GM23338 (cell line): ENCODE measurements at regions not wholly inside any gene's neighbourhood (a gene's known extent, or its start where the extent isn't known, plus 50 kb on each side); places are given as distances from the start of the nearest gene placed in this dataset.

Experiments
- ATAC-seq: fragments of 200-7000 bp; cut with Tn5 transposase; 3 replicates; pipeline ENCODE4 v1.9.1; 2020
- DNase-seq: peaks from one replicate; pipeline ENCODE4 v3.0.0-alpha.2; 2015; ENCODE audit warnings: low spot score
- H2AFZ ChIP-seq: fragments of 200-600 bp; sonication (generic); 2 replicates; pipeline ENCODE4 v1.8.0; 2016; ENCODE audit warnings: antibody characterized with exemption, mild to moderate bottlenecking, moderate library complexity
- H3F3A ChIP-seq: fragments of 200-600 bp; sonication (generic); replicated peaks from 2 replicates; pipeline ENCODE4 v1.8.0; 2017; ENCODE audit warnings: antibody characterized with exemption, mixed run types, low read depth
- H3K27ac ChIP-seq: fragments of 200-600 bp; sonication (generic); 2 replicates; pipeline ENCODE4 v1.6.1; 2016; ENCODE audit warnings: low read depth
- H3K27me3 ChIP-seq: fragments of 200-600 bp; sonication (generic); 2 replicates; pipeline ENCODE4 v1.8.0; 2016; ENCODE audit warnings: mild to moderate bottlenecking, mixed run types, moderate library complexity; ENCODE audit not compliant: insufficient read depth
- H3K36me3 ChIP-seq: fragments of 200-600 bp; sonication (generic); 2 replicates; pipeline ENCODE4 v1.8.0; 2016; ENCODE audit warnings: mild to moderate bottlenecking; ENCODE audit not compliant: insufficient read depth
- H3K4me1 ChIP-seq: fragments of 200-600 bp; sonication (generic); 2 replicates; pipeline ENCODE4 v1.8.0; 2016; ENCODE audit warnings: mild to moderate bottlenecking, moderate library complexity; ENCODE audit not compliant: insufficient read depth
- H3K4me2 ChIP-seq: fragments of 200-600 bp; sonication (generic); 2 replicates; pipeline ENCODE4 v1.7.1; 2017; ENCODE audit warnings: mixed run types
- H3K4me3 ChIP-seq: fragments of 200-600 bp; sonication (generic); 2 replicates; pipeline ENCODE4 v1.6.1; 2016; ENCODE audit warnings: mixed run types
- H3K79me2 ChIP-seq: fragments of 200-600 bp; sonication (generic); replicated peaks from 2 replicates; pipeline ENCODE4 v1.8.0; 2017; ENCODE audit warnings: mild to moderate bottlenecking; ENCODE audit not compliant: insufficient read depth
- H3K9me2 ChIP-seq: fragments of 200-600 bp; sonication (generic); 2 replicates; pipeline ENCODE4 v1.8.0; 2017; ENCODE audit not compliant: insufficient read depth
- H4K20me1 ChIP-seq: fragments of 200-600 bp; sonication (generic); replicated peaks from 2 replicates; pipeline ENCODE4 v1.8.0; 2017; ENCODE audit warnings: mild to moderate bottlenecking; ENCODE audit not compliant: insufficient read depth
- H3K27ac Mint-ChIP-seq: 2 replicates; pipeline ENCODE4 v1.8.0; 2020; ENCODE audit warnings: inconsistent platforms, mild to moderate bottlenecking, moderate library complexity, mixed read lengths
- H3K27me3 Mint-ChIP-seq: 3 replicates; pipeline ENCODE4 v1.8.0; 2022; ENCODE audit warnings: low read depth, mild to moderate bottlenecking, moderate library complexity, mixed read lengths, inconsistent platforms; ENCODE audit not compliant: insufficient read depth, poor library complexity
- H3K36me3 Mint-ChIP-seq: 3 replicates; pipeline ENCODE4 v1.8.0; 2021; ENCODE audit warnings: low read depth, mild to moderate bottlenecking, inconsistent platforms, moderate library complexity, mixed read lengths
- H3K4me1 Mint-ChIP-seq: 3 replicates; pipeline ENCODE4 v1.8.0; 2020; ENCODE audit warnings: mild to moderate bottlenecking, inconsistent platforms, mixed read lengths
- H3K4me3 Mint-ChIP-seq: 3 replicates; pipeline ENCODE4 v1.8.0; 2021; ENCODE audit warnings: moderate library complexity, mild to moderate bottlenecking, inconsistent platforms, mixed read lengths
- H3K9me3 Mint-ChIP-seq: 3 replicates; pipeline ENCODE4 v1.8.0; 2020; ENCODE audit warnings: moderate library complexity, mild to moderate bottlenecking, inconsistent platforms, mixed read lengths
- CREB1 ChIP-seq: fragments of 250-450 bp; sonication (Bioruptor Pico); IDR thresholded peaks from 2 replicates; pipeline ENCODE4 v1.5.0; 2020; ENCODE audit warnings: low read depth, mild to moderate bottlenecking, moderate library complexity
- CTCF ChIP-seq, 2 experiments: fragments of 200-600 bp in 1 of 2; sonication (generic) in 1 of 2; conservative IDR thresholded peaks; 2 replicates each; pipeline versions ENCODE4 v1.5.1 to v1.6.1; 2016 to 2017; ENCODE audit warnings: antibody characterized with exemption in 2 of 2, low read depth in 2 of 2, mild to moderate bottlenecking in 2 of 2, moderate library complexity in 1 of 2
- ETS1 ChIP-seq: IDR thresholded peaks from 2 replicates; pipeline ENCODE4 v1.6.1; 2016; ENCODE audit warnings: antibody characterized with exemption
- EZH2 ChIP-seq: fragments of 200-600 bp; sonication (generic); IDR thresholded peaks from one replicate; pipeline ENCODE4 v1.8.0; 2017; ENCODE audit warnings: antibody characterized with exemption, mild to moderate bottlenecking, low read depth; ENCODE audit not compliant: unreplicated experiment
- EZH2phosphoT487 ChIP-seq: fragments of 200-600 bp; sonication (generic); IDR thresholded peaks from one replicate; pipeline ENCODE4 v1.8.1; 2018; ENCODE audit warnings: antibody characterized with exemption; ENCODE audit not compliant: unreplicated experiment
- JUNB ChIP-seq: IDR thresholded peaks from one replicate; pipeline ENCODE4 v1.6.1; 2016; ENCODE audit warnings: antibody characterized with exemption; ENCODE audit not compliant: unreplicated experiment
- NANOG ChIP-seq: IDR thresholded peaks from 2 replicates; pipeline ENCODE4 v1.6.1; 2016; ENCODE audit warnings: antibody characterized with exemption, borderline replicate concordance
- POLR2AphosphoS5 ChIP-seq: IDR thresholded peaks from 2 replicates; pipeline ENCODE4 v1.6.1; 2016; ENCODE audit warnings: antibody characterized with exemption, low read depth
- STAT1 ChIP-seq: IDR thresholded peaks from one replicate; pipeline ENCODE4 v1.6.1; 2016; ENCODE audit warnings: antibody characterized with exemption; ENCODE audit not compliant: unreplicated experiment
- ZNF114 ChIP-seq: fragments of 250-450 bp; sonication (Bioruptor Pico); IDR thresholded peaks from 2 replicates; pipeline ENCODE4 v1.5.0; 2020; ENCODE audit warnings: mild to moderate bottlenecking, moderate library complexity
- ZNF331 ChIP-seq: fragments of 250-450 bp; sonication (Bioruptor Pico); IDR thresholded peaks from 2 replicates; pipeline ENCODE4 v1.5.0; 2020; ENCODE audit warnings: low read depth, mild to moderate bottlenecking, moderate library complexity
- TF ChIP-seq, protein P1 (sequence below): IDR thresholded peaks from one replicate; pipeline ENCODE4 v1.6.1; 2018; ENCODE audit warnings: antibody characterized with exemption; ENCODE audit not compliant: unreplicated experiment
- TF ChIP-seq, protein P2 (sequence below): fragments of 250-450 bp; sonication (Bioruptor Pico); IDR thresholded peaks from 2 replicates; pipeline ENCODE4 v1.5.0; 2020; ENCODE audit warnings: mild to moderate bottlenecking, moderate library complexity

DNA sequence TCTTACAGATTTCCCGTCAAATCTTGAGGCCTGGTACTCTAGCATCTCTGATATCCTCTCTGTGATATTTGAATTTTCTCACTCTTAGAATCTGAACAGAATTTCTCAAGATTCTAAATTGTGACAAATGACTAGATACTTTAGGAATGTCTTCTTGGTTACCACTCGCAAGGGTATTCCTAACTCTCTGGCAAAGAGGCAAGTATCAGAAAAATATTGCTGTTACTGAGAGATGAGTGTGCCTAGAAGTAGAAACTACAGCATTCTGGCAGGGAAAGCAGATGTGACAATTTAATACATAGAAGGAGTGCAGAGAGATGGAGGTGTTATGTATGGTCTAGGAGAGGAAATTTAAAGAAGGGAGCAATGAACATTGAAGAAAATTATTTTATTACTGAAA is 467.8 kb downstream of the LRIG3 start:
- Histone ChIP-seq H3K9me2 (0 out of 2 replicates have a peak, but pooled peaks cover 4% of the 10 kb centered on the region), H3K27ac (no peak overlapping the region), H3K4me1 (peaks cover 13% of the 10 kb centered on the region), H3K4me2 (no peak overlapping the region), H3K79me2 (no peaks in the 10 kb centered on the region), H3K36me3 (no peaks in the 10 kb centered on the region), H3K27me3 (no peaks in the 10 kb centered on the region), H3K4me3 (no peak overlapping the region), H4K20me1 (no peaks in the 10 kb centered on the region), H2AFZ (no peak overlapping the region), H3F3A (no peaks in the 10 kb centered on the region)
- no peak for DNase-seq
- peaks cover 21% of the 10 kb centered on the region for H3K4me1 Mint-ChIP-seq
- H3K4me3 Mint-ChIP-seq: no peak overlapping the region
- H3K9me3 Mint-ChIP-seq: no peaks in the 10 kb centered on the region
- TF ChIP-seq, protein P1, sequence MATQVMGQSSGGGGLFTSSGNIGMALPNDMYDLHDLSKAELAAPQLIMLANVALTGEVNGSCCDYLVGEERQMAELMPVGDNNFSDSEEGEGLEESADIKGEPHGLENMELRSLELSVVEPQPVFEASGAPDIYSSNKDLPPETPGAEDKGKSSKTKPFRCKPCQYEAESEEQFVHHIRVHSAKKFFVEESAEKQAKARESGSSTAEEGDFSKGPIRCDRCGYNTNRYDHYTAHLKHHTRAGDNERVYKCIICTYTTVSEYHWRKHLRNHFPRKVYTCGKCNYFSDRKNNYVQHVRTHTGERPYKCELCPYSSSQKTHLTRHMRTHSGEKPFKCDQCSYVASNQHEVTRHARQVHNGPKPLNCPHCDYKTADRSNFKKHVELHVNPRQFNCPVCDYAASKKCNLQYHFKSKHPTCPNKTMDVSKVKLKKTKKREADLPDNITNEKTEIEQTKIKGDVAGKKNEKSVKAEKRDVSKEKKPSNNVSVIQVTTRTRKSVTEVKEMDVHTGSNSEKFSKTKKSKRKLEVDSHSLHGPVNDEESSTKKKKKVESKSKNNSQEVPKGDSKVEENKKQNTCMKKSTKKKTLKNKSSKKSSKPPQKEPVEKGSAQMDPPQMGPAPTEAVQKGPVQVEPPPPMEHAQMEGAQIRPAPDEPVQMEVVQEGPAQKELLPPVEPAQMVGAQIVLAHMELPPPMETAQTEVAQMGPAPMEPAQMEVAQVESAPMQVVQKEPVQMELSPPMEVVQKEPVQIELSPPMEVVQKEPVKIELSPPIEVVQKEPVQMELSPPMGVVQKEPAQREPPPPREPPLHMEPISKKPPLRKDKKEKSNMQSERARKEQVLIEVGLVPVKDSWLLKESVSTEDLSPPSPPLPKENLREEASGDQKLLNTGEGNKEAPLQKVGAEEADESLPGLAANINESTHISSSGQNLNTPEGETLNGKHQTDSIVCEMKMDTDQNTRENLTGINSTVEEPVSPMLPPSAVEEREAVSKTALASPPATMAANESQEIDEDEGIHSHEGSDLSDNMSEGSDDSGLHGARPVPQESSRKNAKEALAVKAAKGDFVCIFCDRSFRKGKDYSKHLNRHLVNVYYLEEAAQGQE: no peak
- TF ChIP-seq, protein P2, sequence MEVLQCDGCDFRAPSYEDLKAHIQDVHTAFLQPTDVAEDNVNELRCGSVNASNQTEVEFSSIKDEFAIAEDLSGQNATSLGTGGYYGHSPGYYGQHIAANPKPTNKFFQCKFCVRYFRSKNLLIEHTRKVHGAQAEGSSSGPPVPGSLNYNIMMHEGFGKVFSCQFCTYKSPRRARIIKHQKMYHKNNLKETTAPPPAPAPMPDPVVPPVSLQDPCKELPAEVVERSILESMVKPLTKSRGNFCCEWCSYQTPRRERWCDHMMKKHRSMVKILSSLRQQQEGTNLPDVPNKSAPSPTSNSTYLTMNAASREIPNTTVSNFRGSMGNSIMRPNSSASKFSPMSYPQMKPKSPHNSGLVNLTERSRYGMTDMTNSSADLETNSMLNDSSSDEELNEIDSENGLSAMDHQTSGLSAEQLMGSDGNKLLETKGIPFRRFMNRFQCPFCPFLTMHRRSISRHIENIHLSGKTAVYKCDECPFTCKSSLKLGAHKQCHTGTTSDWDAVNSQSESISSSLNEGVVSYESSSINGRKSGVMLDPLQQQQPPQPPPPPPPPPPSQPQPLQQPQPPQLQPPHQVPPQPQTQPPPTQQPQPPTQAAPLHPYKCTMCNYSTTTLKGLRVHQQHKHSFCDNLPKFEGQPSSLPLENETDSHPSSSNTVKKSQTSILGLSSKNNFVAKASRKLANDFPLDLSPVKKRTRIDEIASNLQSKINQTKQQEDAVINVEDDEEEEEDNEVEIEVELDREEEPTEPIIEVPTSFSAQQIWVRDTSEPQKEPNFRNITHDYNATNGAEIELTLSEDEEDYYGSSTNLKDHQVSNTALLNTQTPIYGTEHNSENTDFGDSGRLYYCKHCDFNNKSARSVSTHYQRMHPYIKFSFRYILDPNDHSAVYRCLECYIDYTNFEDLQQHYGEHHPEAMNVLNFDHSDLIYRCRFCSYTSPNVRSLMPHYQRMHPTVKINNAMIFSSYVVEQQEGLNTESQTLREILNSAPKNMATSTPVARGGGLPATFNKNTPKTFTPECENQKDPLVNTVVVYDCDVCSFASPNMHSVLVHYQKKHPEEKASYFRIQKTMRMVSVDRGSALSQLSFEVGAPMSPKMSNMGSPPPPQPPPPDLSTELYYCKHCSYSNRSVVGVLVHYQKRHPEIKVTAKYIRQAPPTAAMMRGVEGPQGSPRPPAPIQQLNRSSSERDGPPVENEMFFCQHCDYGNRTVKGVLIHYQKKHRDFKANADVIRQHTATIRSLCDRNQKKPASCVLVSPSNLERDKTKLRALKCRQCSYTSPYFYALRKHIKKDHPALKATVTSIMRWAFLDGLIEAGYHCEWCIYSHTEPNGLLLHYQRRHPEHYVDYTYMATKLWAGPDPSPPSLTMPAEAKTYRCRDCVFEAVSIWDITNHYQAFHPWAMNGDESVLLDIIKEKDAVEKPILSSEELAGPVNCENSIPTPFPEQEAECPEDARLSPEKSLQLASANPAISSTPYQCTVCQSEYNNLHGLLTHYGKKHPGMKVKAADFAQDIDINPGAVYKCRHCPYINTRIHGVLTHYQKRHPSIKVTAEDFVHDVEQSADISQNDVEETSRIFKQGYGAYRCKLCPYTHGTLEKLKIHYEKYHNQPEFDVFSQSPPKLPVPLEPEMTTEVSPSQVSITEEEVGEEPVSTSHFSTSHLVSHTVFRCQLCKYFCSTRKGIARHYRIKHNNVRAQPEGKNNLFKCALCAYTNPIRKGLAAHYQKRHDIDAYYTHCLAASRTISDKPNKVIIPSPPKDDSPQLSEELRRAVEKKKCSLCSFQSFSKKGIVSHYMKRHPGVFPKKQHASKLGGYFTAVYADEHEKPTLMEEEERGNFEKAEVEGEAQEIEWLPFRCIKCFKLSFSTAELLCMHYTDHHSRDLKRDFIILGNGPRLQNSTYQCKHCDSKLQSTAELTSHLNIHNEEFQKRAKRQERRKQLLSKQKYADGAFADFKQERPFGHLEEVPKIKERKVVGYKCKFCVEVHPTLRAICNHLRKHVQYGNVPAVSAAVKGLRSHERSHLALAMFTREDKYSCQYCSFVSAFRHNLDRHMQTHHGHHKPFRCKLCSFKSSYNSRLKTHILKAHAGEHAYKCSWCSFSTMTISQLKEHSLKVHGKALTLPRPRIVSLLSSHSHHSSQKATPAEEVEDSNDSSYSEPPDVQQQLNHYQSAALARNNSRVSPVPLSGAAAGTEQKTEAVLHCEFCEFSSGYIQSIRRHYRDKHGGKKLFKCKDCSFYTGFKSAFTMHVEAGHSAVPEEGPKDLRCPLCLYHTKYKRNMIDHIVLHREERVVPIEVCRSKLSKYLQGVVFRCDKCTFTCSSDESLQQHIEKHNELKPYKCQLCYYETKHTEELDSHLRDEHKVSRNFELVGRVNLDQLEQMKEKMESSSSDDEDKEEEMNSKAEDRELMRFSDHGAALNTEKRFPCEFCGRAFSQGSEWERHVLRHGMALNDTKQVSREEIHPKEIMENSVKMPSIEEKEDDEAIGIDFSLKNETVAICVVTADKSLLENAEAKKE: no peak
- no peak for TF ChIP-seq ETS1
- TF ChIP-seq POLR2AphosphoS5: no peak
- TF ChIP-seq ZNF331: no peak
- no peak for TF ChIP-seq ZNF114
- no peak for TF ChIP-seq CREB1 (CRISPR knock-in tag)
- no peak for TF ChIP-seq JUNB
- TF ChIP-seq CTCF (conservative IDR thresholded peaks at IDR 0.05; ENCODE audit: low read depth in 2 of 2): no peak
- no peak for TF ChIP-seq EZH2
- no peak for TF ChIP-seq STAT1
- no peak for TF ChIP-seq EZH2phosphoT487
- TF ChIP-seq NANOG: no peak
- no peak for ATAC-seq
- H3K27me3 Mint-ChIP-seq: peaks cover 5% of the 10 kb centered on the region
- no peak overlapping the region for H3K27ac Mint-ChIP-seq
- no peaks in the 10 kb centered on the region for H3K36me3 Mint-ChIP-seq
